HG03575 (cell line): ENCODE measurements at regions not wholly inside any gene's neighbourhood (a gene's known extent, or its start where the extent isn't known, plus 50 kb on each side); places are given as distances from the start of the nearest gene placed in this dataset.

Experiments
- ATAC-seq: cut with Tn5 transposase; IDR thresholded peaks from one replicate; pipeline ENCODE4 v1.9.1; 2021; ENCODE audit not compliant: unreplicated experiment, insufficient number of reproducible peaks, low FRiP score; ENCODE audit errors: extremely low read depth

DNA sequence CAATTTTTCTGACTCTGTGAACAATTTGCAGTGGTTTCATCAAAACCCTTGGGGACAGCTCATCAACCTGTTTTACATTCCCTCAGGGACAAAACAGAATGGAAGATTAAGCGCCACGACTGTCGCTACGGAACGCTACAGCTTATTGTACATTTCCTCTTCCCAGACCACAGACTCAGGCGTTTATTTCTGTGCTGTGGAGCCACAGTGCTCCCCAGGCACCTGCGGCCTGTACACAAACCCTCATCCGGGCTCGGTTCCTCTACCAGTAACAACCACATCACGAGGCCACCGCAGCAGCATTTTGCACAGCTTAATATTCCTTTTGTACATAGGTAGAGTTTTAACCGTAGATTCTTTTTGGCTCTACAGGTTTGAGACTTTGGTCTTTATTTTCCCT lies 397.4 kb upstream of the OR4E1 start:
- no peak for ATAC-seq

GRCh38 chr14:22070119-22070982 lies 396.7 kb upstream of the OR4E1 start:
- no peak for ATAC-seq

- no peak for ATAC-seq
These were observed 391.7 kb upstream of the OR4E1 start for GRCh38 chr14:22065347-22065746.

GRCh38 chr14:22059201-22059600 lies 385.6 kb upstream of the OR4E1 start:
- ATAC-seq = no peak

GRCh38 chr14:22052795-22053194 lies 379.2 kb upstream of the OR4E1 start:
- no peak for ATAC-seq

DNA sequence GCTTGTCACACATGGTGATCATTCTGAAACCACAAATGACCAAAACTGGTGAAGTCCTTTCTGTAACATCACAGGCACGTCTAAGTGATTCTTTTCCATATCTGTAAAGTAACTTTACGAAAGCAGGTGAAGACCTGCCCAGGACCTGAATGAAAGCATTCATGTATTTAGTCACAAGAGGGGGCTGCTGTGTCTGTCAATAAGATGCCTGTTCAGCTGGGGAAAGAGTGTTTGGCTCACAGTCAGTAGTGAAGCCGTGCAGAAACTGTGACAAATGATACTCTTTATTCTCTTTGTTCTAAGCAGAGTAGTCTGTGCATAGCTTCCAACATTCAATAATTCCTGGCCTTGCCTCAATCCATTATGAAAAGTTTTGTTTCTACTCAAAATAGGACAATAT lies 373.5 kb upstream of the OR4E1 start:
- no peak for ATAC-seq

- no peak for ATAC-seq
These were observed 372.4 kb upstream of the OR4E1 start for GRCh38 chr14:22046063-22046462.

GRCh38 chr14:22044193-22044592 lies 370.6 kb upstream of the OR4E1 start:
- ATAC-seq = no peak

GRCh38 chr14:22040781-22041125 lies 367.1 kb upstream of the OR4E1 start:
- no peak for ATAC-seq

DNA sequence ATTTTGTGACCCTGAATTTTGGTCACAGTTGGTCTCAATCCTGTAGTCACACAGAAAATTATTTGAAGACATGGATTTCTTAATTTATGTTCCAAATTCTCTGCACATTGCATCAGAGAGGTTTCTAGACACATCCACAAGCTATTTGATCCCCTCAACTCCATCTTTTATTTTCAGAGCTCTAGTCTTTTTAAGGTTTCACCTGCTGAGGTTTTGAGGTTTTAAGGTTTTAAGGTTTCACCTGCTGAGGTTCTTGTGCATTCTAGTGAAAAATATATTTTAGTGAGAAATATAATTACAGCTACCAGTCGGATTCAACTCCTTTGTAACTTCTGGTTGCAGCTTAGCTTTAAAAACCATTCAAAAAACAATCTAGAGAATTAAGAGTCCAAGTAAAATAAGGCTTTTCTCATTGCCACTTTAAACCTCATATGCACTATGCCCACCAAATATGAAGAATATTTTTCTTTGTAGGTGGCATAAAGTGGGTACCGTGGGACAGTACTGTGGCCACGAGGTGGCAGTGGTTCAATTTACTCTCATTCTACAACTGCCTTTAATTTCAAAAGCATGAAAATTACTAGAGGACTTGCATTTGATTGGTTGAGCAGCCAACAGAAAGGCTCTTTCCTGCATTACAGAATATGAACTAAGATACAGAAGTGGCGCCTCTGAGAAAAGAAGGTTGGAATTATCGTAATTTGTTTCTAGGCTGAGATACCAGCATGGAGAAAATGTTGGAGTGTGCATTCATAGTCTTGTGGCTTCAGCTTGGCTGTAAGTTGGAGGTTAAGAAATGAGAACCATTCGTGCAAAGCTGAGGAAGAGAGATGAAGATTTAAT lies 366.5 kb upstream of the OR4E1 start:
- no peak for ATAC-seq

DNA sequence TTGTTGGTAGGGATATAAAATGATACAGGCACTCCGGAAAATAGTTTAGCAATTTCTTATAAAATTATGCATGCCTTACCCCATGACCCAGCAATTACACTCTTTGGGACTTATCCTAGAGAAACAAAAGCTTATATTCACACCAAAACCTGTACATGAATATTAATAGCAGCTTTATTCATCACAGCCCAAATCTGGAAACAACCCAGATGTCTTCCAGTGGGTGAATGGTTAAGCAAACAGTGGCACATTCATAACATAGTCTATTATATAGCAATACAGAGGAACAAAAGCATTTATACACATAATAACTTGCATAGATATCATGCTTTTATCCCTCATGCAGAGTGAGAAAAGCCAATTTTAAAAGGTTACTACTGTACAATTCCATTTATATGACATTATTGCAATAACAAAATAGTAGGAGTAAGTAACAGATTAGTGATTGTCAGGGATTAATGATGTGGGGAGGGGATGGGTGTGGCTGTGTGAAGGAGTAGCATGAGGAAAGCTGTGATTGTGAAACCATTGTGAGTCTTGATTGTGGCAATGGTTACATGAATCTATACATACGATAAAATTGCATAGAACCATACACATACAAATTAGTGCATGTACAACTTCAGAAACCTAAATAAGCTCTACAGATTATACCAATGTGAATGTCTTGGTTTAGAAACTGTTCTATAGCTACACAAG lies 363.1 kb upstream of the OR4E1 start:
- ATAC-seq = no peak

- ATAC-seq = no peak
These were observed 352.9 kb upstream of the OR4E1 start for GRCh38 chr14:22026527-22026926.

DNA sequence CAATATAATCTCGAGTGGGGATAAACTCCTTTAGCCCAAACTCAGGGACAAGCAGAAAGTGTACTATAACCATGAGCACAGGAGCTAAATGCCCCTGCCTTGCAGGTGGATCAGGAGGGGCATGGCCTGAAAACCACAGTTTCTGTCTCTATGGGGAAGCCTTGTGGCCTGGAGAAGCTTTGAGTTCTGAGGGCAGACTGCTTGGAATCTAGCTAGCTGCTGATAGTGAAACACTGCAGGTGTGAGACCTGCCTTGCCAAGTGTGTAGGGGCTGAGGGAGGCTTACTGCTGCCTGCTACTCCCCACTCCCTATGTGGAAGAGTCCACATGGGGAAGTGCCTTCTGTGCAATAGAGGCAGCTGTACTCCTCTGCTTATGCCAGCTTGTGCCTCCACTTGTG lies 352.3 kb upstream of the OR4E1 start:
- ATAC-seq = no peak

DNA sequence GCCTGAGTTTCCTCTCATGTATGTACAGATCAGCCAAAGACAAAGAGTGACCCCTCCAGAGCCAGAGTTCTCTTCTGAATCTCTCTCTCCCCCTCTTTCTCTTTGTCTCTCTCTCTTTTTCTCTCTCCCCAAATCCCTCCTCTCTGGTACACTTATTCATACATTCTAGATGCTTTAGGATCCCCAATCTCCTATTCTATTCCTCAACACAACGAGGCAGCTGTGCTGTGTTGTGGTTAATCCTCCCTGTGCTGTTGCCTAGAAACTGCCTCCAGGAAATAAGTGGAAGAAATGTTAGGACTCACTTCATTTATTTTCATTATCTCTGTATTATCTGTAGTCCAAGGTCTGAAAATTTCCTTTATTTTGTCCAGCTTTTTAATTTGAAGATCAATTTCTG lies 350.5 kb upstream of the OR4E1 start:
- ATAC-seq = no peak

GRCh38 chr14:22018890-22019289 lies 345.3 kb upstream of the OR4E1 start:
- ATAC-seq = no peak

DNA sequence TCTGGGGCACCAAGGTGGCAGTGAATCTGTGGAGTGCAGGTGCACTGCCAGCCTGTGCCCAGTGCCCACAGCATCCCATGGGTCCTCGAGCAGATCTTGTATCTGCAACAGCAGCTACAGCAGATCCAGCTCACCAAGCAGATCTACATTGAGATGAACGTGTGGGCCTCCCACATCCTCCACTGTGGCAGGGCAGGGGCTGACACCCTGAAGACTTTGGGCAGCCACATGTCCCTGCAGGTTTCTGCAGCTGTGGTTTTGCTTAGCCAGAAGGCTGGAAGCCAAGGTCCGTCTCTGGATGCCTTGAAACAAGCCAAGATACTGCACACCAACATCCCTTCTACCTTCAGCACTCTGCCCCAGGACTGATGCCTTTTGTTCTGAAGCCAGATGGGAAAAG lies 338.8 kb upstream of the OR4E1 start:
- no peak for ATAC-seq

GRCh38 chr14:22011253-22011642 lies 337.6 kb upstream of the OR4E1 start:
- ATAC-seq = no peak

GRCh38 chr14:22010545-22011252 lies 337.1 kb upstream of the OR4E1 start:
- ATAC-seq = no peak

GRCh38 chr14:22008766-22009165 lies 335.1 kb upstream of the OR4E1 start:
- no peak for ATAC-seq
